Stimulated activated CD4-positive, alpha-beta T cell treated with anti-CD3 and anti-CD28 coated beads, Interleukin-15, amount 100 ng/mL, for 24 hours (primary cell): ENCODE measurements at regions not wholly inside any gene's neighbourhood (a gene's known extent, or its start where the extent isn't known, plus 50 kb on each side); places are given as distances from the start of the nearest gene placed in this dataset.

Source experiments
- DNase-seq: peaks from one replicate; pipeline ENCODE4 v3.0.0-alpha.2; 2020

DNA sequence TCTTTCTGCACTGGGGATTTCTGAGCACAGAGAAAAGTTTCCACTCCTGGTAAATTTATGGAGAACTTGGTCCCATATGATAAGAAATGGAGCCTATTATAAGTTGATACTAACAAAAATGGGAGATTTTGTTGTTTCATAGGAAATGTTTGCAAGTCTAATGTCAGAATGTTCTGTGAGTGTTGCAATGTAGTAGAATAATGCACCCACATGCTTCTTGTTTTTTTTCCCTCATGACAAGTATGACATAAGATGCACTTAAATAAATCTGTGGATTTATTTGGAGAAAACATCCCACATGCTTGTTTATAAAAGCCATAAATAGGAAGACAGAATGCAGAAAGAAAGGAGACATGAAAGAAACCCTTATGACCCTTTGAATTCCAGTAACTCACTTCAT, 50.8 kb upstream of the KCNJ6 start:
- no peak for DNase-seq

DNA sequence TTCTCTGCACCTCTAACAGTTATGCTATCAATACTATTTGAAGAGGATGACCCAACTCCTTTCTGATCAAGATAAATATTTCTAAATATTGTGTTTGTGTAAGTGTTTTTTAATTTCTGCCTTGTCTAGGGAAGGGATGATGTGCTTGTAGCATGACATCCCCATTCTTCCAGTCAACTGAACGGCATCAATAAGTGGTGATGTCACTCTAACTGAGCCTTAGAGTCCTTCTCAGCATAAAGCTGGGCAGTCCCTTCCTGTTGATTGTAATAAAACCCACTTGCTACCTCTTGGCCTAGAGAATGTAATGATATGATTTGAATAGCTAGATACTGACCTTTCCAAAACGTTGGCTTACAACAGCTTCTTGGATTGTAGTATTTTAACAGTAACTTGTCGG, 52.5 kb upstream of the KCNJ6 start:
- no peak for DNase-seq

DNA sequence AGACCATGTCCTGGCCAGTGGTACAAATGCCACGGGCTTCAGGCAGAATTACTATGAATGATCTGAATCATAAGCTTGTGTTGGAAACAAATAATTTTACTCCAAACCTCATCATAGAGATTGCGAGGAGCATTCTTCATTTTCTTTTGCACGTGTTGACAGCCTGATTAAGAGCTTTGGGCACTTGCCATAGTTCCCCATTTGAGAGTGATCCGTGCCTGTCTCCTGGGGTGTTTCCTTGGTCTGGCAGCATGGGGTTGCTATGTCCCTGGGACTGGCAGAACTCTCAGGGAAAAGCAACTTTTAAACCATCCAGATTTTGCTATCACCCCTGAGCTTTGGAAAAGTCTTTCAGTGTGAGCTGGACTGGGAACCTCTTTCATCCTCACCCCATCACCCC, 54.3 kb upstream of the KCNJ6 start:
- no peak for DNase-seq

DNA sequence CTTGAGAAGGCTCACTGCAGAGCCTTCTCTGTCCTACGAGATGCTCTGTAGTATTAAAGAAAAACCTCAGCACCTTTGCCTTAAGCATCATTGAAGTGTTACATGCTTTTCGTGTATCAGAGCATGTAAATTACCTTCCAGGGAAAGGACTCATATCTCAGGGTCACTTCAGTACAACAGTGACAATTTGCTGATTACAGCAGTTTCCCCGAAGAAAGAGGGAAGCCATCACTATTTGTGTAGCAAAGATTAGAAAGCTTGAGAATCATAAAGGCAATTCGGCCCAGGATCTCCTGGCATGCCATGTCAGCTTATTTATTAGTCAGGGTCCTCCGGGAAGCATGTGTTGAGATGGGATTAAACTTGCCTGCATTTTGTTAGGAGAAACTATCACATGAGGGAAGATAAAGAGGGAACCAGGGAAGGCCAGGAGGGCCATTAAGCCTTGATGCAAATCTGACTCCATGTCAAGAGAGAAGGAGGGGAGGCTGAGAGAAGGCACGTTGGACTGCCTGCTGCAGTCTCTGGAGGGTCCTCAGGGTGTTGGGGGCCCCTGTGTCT, 55.2 kb upstream of the KCNJ6 start:
- no peak for DNase-seq

DNA sequence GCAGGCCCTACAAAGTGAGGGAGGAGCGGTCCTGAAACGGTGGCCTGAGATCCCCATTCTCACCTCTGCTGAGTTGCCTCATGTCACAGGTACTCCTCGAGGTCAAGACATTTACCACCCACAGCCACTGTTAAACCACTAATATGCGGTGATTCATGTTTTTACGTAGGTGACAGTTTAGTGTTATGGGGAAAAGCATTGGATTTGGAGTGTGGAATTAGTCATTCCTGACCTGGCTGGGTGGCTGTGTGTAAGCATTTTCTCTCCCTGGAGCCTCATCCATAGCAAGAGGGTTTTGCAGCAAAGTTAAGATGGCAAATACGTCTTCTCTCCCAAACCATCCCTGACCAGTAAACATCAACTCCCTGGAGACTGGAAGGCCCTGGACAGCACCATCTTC, 57.8 kb upstream of the KCNJ6 start:
- DNase-seq, result no peak

DNA sequence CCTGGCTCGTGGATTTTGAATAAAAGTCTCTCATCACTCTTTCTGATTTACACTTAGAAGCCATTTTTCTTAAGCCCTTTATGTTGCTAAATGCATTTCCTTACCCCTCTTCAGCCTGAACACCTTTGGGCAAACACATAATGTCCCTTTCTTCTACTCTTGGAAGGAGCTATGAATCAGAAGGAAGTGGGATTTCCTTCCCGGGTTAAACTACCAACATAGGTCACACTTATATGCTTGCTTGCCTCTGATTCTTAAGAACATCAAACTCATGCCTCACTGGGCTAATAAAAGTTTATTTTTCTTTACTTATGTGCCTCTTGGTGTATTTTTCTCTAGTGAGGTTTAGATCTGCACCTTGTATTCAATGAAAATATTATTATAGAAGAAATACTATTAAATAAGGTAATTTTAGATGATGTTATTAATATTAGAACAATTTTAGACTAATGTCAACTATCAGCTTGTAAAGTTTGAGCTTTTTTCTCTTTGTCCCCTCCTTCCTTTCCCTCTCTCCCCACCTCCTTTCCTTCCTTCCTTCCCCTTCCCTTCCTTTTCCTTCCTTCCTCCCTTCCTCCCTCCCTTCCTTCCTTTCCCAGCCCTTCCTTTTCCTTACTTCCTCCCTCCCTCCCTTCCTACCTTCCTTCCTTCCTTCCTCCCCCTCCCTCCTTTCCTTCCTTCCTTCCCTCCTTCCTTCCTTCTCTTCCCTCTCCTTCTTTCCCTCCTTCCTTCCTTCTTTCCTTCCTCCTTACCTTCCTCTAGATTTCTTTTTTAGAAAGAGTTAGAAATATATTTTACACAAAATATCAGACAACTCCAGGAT, 66.5 kb upstream of the KCNJ6 start:
- DNase-seq, result no peak

DNA sequence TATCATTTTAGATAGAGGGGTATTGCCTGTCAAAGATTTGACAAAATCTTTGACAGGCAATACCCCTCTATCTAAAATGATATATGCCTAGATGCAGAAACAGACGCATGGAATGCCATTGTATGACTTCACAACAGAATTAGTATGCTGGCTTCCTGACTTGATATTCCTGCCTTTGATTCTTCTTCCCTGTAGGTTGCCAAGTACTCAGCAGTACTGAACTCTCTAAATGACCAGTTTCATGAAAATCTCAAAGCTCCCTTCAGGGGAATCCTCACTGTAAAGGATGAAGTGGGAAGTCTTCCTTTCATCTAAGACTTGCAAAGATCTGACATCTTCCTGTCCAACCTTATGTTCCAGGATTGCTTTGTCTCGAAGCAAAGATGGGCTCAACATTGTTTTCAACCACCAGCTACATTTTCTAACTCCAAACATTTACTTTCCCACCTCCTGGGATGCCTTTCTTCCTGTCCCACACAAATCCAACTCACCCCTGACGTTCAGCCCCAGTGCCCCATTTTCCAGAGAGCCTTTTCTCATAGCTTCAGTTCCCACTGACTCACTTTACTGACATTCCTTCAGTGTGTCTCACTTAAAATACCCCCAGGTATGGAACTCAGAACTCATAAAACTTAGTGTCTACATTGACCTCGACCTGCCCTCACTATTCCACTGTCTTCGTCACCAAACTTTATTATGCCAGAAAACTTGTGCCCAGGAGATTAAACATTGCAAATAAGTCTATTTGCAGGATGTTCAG, 67.3 kb upstream of the KCNJ6 start:
- no peak for DNase-seq

DNA sequence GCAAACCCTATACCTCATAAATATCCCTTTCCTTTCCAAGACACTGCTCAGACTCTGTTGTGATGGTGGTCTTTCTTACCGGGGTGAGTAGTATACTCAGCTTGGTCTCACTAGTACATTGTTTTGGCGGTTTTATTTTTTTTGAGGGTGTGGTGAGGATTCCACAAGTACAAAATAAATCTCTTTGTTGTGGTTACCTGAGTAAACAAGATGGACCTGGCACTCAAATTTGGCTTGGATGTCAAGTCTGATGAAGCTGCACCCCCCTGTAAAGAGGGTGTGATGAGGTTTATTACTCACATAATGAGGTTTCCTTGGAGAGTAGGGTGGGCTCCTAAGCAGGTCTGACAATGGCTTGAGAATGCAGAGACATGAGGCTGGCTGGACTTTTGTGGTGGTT, 68.2 kb upstream of the KCNJ6 start:
- no peak for DNase-seq

DNA sequence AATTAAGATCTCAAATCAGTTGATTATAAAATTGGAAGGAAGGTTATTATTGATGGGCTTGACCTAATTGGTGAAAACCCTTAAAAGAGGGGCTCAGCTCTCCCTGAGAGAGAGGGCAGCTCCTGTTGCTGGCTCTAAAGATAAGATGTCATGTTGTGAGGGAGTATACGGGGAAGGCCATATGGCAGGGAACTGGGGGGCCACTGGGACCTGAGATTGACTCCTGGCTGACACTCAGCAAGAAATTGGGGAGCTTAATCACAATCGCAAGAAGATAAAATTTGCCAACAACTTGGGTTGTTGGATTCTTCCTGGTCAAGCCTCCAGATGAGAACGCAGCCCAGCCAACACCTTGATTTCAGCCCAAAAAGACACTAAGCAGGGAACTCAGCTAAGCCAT, 69.7 kb upstream of the KCNJ6 start:
- no peak for DNase-seq

- no peak for DNase-seq
Observed at GRCh38 chr21:37986751-37987399, 70.6 kb upstream of the KCNJ6 start.

DNA sequence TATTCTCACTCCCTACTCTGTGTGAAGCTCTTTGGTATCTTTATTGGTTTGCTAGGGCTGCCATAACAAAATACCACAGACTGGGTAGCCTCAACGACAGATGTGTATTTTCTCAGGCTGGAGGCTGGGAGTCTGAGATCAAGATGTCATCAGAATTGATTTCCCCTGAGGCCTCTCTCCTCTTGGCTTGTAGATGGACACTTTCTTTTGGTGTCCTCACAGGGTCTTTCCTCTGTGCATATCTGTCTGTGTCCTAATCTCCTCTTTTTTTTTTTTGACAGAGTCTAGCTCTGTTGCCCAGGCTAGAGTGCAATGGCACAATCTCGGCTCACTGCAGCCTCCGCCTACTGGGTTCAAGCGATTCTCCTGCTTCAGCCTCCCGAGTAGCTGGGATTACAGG, 71.4 kb upstream of the KCNJ6 start:
- no peak for DNase-seq

- no peak for DNase-seq
Observed at GRCh38 chr21:37993071-37993470, 76.8 kb upstream of the KCNJ6 start.

DNA sequence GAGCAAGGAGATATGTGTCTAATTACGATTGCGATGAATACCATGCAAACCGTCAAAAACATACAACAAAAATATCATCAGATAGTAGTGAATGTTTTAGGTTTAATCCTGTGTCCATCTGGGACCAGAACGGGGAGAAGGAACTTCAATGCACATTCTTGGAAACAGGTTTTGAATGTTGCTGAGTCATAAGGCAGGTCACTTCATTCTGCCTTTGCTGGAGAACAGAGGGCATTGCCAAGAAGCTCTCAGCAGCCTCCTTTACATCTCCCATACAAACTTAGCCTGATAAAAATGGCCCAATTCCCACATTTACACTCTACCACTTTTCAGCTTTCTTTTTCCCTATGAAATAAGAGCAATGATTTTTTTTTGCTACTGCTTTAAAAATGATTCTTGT, 78.0 kb upstream of the KCNJ6 start:
- DNase-seq, result no peak

DNA sequence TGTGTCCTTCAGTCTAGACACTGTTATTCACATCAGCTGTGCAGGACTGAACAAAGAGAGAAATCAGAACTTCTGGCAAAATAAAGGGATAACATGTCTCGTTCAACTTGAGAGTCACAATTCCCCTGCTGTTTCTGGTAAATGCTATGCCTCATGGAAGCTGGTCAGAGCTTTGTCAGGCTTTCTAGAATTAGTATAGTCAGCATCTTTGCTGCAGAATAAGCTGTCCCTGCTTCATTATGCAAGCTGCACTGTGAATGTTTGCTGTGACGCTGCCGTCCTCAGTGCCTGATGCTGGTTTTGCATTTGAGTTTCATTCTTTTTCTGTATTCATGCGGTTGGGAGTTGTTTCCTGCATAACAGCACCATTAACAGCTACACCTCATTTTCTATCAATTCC, 96.4 kb upstream of the KCNJ6 start:
- no peak for DNase-seq

DNA sequence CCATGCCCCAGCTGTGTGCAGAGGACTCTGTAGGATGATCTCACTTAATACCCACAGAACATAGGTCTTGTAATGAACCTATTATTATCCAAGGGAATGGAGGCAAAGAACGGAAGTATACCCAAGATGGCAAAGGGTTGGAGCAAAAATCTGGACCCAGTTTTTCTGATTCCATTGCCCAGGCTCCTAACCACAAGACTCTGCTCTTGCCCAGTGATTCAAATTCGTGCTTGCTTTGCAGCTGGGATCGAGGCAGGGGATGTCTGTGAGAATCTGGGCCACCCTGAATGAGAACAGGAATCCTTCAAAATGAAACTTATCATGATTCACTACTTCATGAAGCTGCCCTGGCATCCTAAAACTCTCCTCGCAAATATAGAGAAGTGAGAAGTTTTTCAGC, 97.5 kb upstream of the KCNJ6 start:
- DNase-seq, result no peak

DNA sequence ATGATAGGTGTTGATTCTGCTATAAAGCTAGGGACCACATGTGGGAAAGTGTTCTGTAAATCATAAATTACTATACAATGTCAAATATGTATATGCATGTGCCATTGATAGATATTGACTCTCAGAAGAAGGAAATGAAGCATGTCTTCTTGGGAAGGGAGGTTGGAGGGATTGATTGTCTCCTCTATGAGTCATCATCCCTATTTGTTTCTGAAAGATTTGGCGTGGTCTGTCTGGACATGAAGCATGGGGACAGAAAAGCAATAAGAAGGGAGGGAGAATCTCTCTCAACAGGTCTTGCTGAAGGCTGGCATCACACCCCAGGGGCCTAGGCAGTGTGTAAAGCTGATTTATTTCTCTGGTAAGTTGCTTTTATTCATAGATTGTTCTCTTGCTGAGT, 98.0 kb upstream of the KCNJ6 start:
- DNase-seq, result no peak

DNA sequence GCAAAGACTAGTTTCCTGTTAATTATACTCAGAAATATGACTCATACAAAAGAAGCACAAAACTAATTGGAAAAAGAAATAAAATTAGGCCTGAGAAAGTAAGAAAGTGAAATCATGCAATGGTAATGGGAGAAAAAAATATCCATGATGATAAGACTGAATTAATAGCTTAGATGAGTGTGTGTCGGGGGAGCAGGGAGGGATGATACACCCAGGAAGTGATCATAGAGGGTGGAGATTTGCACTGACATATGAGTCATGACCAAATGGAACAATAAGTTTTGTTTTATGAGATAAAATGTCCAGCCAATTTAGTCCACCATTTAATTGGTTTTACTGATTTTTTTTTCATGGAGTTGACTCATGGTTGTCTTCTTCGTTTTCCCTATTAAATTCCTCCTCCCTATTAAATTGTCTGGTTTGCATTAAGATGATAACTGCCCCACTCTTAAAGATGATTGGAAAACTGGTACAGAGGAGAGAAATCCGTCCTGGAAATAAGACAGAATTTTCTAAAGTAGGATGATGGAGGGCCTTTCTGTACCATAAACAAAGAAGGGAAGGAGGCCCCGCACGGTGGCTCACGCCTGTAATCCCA, 111.7 kb upstream of the KCNJ6 start:
- DNase-seq, result no peak

DNA sequence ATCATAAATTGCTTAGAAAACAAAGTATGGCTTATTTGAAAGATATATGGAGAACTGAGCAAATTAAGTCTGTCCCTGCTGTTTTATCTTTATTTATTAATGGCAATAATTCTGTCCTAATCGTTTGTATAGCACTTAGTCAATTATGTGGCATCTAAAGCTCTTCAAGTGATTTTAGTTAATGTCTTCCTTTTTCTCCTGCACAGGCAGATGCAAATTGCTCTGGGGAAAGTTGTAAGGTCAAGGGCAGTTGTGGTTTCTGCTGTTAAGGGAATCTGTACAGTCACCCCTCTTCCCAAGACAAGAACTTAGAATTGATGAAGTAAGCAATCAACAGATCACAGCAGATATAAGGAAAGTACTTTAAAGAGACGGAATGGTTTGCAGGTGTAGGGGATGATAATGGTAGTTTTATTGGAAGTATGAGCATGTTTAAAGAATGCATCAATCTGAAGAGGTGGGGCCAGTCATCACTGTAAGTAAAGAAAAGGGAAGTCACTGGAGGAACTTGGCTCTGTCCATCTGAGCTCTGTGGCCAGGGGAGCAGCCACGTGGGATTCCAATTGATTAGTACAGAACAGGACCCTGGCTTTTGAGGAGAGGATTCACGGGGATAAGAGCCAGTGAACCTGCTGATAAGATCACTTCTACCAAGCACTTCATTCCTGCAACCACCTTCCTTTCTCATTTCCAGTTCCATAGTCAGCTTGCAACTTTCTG, 116.0 kb upstream of the KCNJ6 start:
- no peak for DNase-seq

DNA sequence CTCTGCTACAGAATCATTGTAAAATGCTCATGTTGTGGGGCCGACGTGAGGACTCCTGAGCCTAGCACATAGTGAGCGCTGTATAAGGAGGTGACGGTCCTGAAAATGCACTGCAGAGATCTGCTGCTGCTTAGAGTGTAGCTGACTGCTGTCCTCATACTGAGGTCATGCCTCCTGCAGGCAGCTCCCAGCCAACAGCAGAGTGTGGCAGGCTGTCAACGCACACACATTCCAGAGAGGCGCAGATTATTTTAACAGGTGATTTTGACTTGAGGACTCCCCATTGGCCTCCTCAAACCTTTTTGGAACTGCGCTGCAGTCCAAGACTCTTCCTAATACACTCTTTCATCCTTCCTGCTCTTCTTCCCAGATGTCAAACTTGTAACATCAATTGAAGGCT, 119.8 kb upstream of the KCNJ6 start:
- DNase-seq, result no peak

GRCh38 chr21:38037416-38037815, 121.2 kb upstream of the KCNJ6 start:
- DNase-seq, result no peak

DNA sequence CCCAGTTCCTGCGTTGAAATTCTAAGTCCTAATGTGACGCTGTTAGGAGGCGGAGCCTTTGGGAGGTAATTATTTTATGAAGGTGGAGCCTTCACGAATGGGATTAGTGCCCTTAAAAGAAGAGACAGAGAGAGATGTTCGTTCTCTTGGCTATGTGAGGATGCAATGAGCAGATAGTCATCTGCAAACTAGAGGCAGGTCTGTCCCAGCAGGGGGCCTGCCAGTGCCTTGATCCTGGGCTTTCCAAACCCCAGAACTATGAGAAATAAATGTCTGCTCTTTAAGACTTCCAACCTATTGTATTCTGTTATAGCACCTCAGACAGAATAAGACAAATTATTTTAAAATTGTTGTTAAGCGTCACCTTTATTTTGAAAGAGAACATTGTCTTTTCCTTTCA, 123.1 kb upstream of the KCNJ6 start:
- no peak for DNase-seq

DNA sequence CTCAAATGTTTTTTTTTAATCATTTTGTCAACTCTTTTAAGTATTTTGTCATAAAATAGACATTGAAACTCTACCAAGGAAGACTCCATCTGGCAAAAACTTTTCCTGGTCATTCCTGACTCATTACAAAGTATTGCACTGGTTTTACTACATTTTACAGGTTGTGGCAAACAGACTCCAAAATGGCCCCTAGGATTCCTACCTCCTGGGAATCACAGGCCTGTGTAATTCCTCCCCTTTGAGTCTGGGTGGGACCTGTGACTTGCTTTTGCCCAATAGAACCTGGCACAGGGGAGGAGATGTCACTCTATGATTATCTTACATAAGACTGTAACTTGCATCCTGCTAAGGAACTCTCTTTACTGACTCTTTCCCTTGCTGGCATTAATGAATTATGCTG, 123.6 kb upstream of the KCNJ6 start:
- no peak for DNase-seq

- no peak for DNase-seq
Observed at GRCh38 chr21:38041493-38041892, 125.2 kb upstream of the KCNJ6 start.
